ENCODE measurements at regions not wholly inside any gene's neighbourhood (a gene's known extent, or its start where the extent isn't known, plus 50 kb on each side); places are given as distances from the start of the nearest gene placed in this dataset.

DNA sequence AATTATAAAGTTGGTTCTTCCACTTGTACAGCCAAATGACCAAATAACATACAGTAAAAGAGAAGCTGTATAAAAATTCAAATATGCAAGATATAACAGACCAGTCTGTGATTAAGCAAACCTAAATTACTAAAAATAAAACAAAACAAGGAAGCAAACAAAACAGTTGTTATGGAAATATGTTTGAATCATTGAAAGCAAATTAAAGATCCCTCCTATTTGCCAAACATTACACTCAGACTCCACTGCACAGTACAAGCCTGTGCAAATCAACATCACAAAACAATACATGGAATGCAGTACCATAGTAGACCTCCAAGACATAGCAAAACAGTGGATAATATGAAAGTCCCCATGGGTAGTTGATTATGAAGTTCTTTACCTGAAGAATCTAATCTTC lies 288.1 kb upstream of the PTGER4 start:
- no peaks in the 10 kb centered on the region for H3K27me3 ChIP-seq (ENCODE audit: control insufficient read depth, insufficient read depth, low read length)
- no peak overlapping the region for H2AFZ ChIP-seq (ENCODE audit: low read length)
- no peak overlapping the region for H3K4me3 ChIP-seq (replicated peaks in 1 of 4; ENCODE audit: control extremely low read depth in 1 of 4, insufficient read depth in 1 of 4, low read depth in 3 of 4, low read length in 4 of 4)
- no peak for TF ChIP-seq EZH2 (IDR thresholded peaks at IDR 0.05; ENCODE audit: low read length, missing control alignments)
- no peaks in the 10 kb centered on the region for H3K36me3 ChIP-seq (ENCODE audit: control insufficient read depth, insufficient read depth, low read length)
- H3K4me2 ChIP-seq (ENCODE audit: extremely low read depth, insufficient read depth, low read length): no peak overlapping the region
- H3K4me1 ChIP-seq (ENCODE audit: control insufficient read depth, extremely low read depth, insufficient read depth, low read length): no peaks in the 10 kb centered on the region
- H3K9me3 ChIP-seq (ENCODE audit: control insufficient read depth, insufficient read depth, low read depth, low read length): no peaks in the 10 kb centered on the region
- no peak overlapping the region for H3K27ac ChIP-seq (ENCODE audit: insufficient read depth, low read length)
- H3K79me2 ChIP-seq (ENCODE audit: control insufficient read depth, insufficient read depth, low read length): no peaks in the 10 kb centered on the region
- no peak overlapping the region for H3K9ac ChIP-seq (ENCODE audit: insufficient read depth, low read length)
- no peak for DNase-seq (ENCODE audit: low read depth in 2 of 2)
- no peaks in the 10 kb centered on the region for H4K20me1 ChIP-seq (ENCODE audit: control insufficient read depth, extremely low read depth, insufficient read depth, low read length)

DNA sequence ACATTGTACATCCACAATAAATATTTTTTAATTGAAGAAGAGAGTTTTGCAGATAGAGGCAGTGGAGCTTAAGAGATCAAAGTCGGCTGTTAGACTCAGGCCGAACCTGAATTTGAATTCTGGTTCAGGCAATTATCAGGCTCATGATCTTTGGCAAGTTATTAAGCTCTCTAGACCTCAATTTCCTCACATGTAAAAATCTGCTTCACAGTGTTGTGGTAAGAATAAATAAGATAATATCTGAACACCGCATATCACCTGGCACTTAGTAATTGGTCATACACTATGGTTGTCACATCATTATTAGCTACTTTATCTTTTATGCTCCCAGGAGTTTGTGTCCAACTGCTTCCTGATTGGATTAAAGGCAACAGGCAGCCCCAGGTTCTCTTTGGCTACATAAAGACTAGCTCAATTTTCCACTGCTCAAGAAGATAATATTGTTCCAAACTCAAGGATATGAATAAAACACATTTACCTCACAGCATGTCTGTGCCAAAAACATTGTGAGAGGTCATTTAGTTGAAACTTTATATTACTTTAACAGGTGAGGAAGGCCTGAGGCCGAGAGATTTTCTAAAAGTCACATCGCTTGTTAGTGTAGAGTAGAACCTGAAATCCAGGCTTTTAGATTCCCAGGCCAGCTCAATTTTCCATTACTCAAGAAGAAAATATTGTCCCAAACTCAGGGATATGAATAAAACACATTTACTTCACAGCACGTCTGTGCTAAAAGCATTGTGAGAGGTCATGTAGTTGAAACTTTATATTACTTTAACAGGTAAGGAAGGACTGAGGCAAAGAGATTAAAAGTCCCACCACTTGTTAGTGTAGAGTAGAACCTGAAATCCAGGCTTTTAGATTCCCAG lies 289.2 kb upstream of the PTGER4 start:
- H3K36me3 ChIP-seq (ENCODE audit: control insufficient read depth, insufficient read depth, low read length): no peaks in the 10 kb centered on the region
- H3K4me3 ChIP-seq (replicated peaks in 1 of 4; ENCODE audit: control extremely low read depth in 1 of 4, insufficient read depth in 1 of 4, low read depth in 3 of 4, low read length in 4 of 4): no peak overlapping the region
- H3K79me2 ChIP-seq (ENCODE audit: control insufficient read depth, insufficient read depth, low read length): no peaks in the 10 kb centered on the region
- H3K9ac ChIP-seq (ENCODE audit: insufficient read depth, low read length): no peak overlapping the region
- TF ChIP-seq, protein P1, sequence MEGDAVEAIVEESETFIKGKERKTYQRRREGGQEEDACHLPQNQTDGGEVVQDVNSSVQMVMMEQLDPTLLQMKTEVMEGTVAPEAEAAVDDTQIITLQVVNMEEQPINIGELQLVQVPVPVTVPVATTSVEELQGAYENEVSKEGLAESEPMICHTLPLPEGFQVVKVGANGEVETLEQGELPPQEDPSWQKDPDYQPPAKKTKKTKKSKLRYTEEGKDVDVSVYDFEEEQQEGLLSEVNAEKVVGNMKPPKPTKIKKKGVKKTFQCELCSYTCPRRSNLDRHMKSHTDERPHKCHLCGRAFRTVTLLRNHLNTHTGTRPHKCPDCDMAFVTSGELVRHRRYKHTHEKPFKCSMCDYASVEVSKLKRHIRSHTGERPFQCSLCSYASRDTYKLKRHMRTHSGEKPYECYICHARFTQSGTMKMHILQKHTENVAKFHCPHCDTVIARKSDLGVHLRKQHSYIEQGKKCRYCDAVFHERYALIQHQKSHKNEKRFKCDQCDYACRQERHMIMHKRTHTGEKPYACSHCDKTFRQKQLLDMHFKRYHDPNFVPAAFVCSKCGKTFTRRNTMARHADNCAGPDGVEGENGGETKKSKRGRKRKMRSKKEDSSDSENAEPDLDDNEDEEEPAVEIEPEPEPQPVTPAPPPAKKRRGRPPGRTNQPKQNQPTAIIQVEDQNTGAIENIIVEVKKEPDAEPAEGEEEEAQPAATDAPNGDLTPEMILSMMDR (conservative IDR thresholded peaks at IDR 0.05 in 1 of 2, IDR thresholded peaks at IDR 0.05 in 1 of 2; ENCODE audit: low read depth in 1 of 2, low read length in 2 of 2): no peak
- no peak for TF ChIP-seq EZH2 (IDR thresholded peaks at IDR 0.05; ENCODE audit: low read length, missing control alignments)
- H3K4me1 ChIP-seq (ENCODE audit: control insufficient read depth, extremely low read depth, insufficient read depth, low read length): no peaks in the 10 kb centered on the region
- no peaks in the 10 kb centered on the region for H4K20me1 ChIP-seq (ENCODE audit: control insufficient read depth, extremely low read depth, insufficient read depth, low read length)
- H3K27ac ChIP-seq (ENCODE audit: insufficient read depth, low read length): no peak overlapping the region
- no peak overlapping the region for H2AFZ ChIP-seq (ENCODE audit: low read length)
- H3K27me3 ChIP-seq (ENCODE audit: control insufficient read depth, insufficient read depth, low read length): no peaks in the 10 kb centered on the region
- no peak overlapping the region for H3K4me2 ChIP-seq (ENCODE audit: extremely low read depth, insufficient read depth, low read length)
- H3K9me3 ChIP-seq (ENCODE audit: control insufficient read depth, insufficient read depth, low read depth, low read length): no peaks in the 10 kb centered on the region
- DNase-seq (ENCODE audit: low read depth in 2 of 2): no peak

DNA sequence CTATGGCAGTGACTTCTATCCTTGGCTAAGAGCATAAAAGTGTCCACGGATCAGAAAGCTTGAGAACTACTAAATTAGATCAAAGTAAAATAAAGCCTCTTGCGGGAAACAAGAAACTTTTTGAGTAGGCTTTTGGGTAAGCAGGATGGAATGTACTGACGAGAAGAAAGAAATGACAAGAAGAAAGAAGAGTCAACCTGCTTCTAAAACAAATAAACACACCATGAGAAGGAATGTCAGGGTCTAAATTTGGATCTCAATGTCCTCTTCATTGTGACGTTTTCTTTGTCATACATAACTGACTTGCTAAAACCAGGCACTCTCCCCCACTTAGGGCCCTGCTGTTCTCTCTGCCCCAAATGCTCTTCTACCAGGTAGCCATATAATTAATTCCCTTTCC lies 290.1 kb upstream of the PTGER4 start:
- Histone ChIP-seq H4K20me1 (ENCODE audit: control insufficient read depth, extremely low read depth, insufficient read depth, low read length) (no peaks in the 10 kb centered on the region), H3K4me3 (replicated peaks in 1 of 4; ENCODE audit: control extremely low read depth in 1 of 4, insufficient read depth in 1 of 4, low read depth in 3 of 4, low read length in 4 of 4) (no peak overlapping the region), H3K27ac (ENCODE audit: insufficient read depth, low read length) (no peak overlapping the region), H3K27me3 (ENCODE audit: control insufficient read depth, insufficient read depth, low read length) (no peaks in the 10 kb centered on the region), H3K79me2 (ENCODE audit: control insufficient read depth, insufficient read depth, low read length) (no peaks in the 10 kb centered on the region), H3K9ac (ENCODE audit: insufficient read depth, low read length) (no peak overlapping the region), H2AFZ (ENCODE audit: low read length) (no peak overlapping the region), H3K36me3 (ENCODE audit: control insufficient read depth, insufficient read depth, low read length) (no peaks in the 10 kb centered on the region), H3K4me1 (ENCODE audit: control insufficient read depth, extremely low read depth, insufficient read depth, low read length) (no peaks in the 10 kb centered on the region), H3K9me3 (ENCODE audit: control insufficient read depth, insufficient read depth, low read depth, low read length) (no peaks in the 10 kb centered on the region), H3K4me2 (ENCODE audit: extremely low read depth, insufficient read depth, low read length) (no peak overlapping the region)
- DNase-seq (ENCODE audit: low read depth in 2 of 2): peak in 1 of 2 donors; percentile 3
- TF ChIP-seq EZH2 (IDR thresholded peaks at IDR 0.05; ENCODE audit: low read length, missing control alignments): no peak
- TF ChIP-seq, protein P1 (conservative IDR thresholded peaks at IDR 0.05 in 1 of 2, IDR thresholded peaks at IDR 0.05 in 1 of 2; ENCODE audit: low read depth in 1 of 2, low read length in 2 of 2): no peak

All from fibroblast of lung (primary cell).